ENCODE measurements at regions not wholly inside any gene's neighbourhood (a gene's known extent, or its start where the extent isn't known, plus 50 kb on each side); places are given as distances from the start of the nearest gene placed in this dataset.

- no peak for DNase-seq
Measured at GRCh38 chr4:167509551-167509950, 275.3 kb upstream of the SPOCK3 start.

GRCh38 chr4:167524091-167524490, 289.8 kb upstream of the SPOCK3 start:
- no peak for DNase-seq

- DNase-seq: no peak
Measured at GRCh38 chr4:167537761-167538160, 303.5 kb upstream of the SPOCK3 start.

- DNase-seq: no peak
Measured at GRCh38 chr4:167541286-167541685, 307.0 kb upstream of the SPOCK3 start.

GRCh38 chr4:167544391-167544790, 310.1 kb upstream of the SPOCK3 start:
- no peak for DNase-seq

GRCh38 chr4:167550021-167550420, 315.7 kb upstream of the SPOCK3 start:
- DNase-seq: no peak

- no peak for DNase-seq
Measured at GRCh38 chr4:167555338-167556022, 321.2 kb upstream of the SPOCK3 start.

GRCh38 chr4:167578906-167579305, 344.6 kb upstream of the SPOCK3 start:
- DNase-seq: peak; percentile 13

GRCh38 chr4:167581449-167581965, 347.2 kb upstream of the SPOCK3 start:
- no peak for DNase-seq

- DNase-seq: peak; percentile 7
Measured at GRCh38 chr4:167587361-167587760, 353.1 kb upstream of the SPOCK3 start.

GRCh38 chr4:167595898-167596297, 361.6 kb upstream of the SPOCK3 start:
- DNase-seq: no peak

- no peak for DNase-seq
Measured at GRCh38 chr4:167602157-167602556, 367.9 kb upstream of the SPOCK3 start.

GRCh38 chr4:167606551-167606950, 372.3 kb upstream of the SPOCK3 start:
- DNase-seq: peak; percentile 3

- DNase-seq: no peak
Measured at GRCh38 chr4:167613381-167613780, 379.1 kb upstream of the SPOCK3 start.

- DNase-seq: no peak
Measured at GRCh38 chr4:167614866-167615265, 380.6 kb upstream of the SPOCK3 start.

GRCh38 chr4:167616476-167616875, 382.2 kb upstream of the SPOCK3 start:
- DNase-seq: no peak

GRCh38 chr4:167622481-167623240, 388.4 kb upstream of the SPOCK3 start:
- DNase-seq: peak; percentile 76

GRCh38 chr4:167623241-167623572, 388.9 kb upstream of the SPOCK3 start:
- no peak for DNase-seq

GRCh38 chr4:167629272-167629671, 395.0 kb upstream of the SPOCK3 start:
- DNase-seq: no peak

- no peak for DNase-seq
Measured at GRCh38 chr4:167642250-167642649, 408.0 kb upstream of the SPOCK3 start.

- no peak for DNase-seq
Measured at GRCh38 chr4:167645358-167645757, 411.1 kb upstream of the SPOCK3 start.

GRCh38 chr4:167652267-167652666, 418.0 kb upstream of the SPOCK3 start:
- no peak for DNase-seq

- DNase-seq: no peak
Measured at GRCh38 chr4:167688660-167689142, 403.6 kb upstream of the ANXA10 start.

- DNase-seq: no peak
Measured at GRCh38 chr4:167702391-167702790, 389.9 kb upstream of the ANXA10 start.
